Endothelial cell (in vitro differentiated cells): ENCODE measurements at regions not wholly inside any gene's neighbourhood (a gene's known extent, or its start where the extent isn't known, plus 50 kb on each side); places are given as distances from the start of the nearest gene placed in this dataset.

ENCODE experiments used
- DNase-seq: peaks from one replicate; pipeline ENCODE4 v3.0.0; 2021; ENCODE audit warnings: low spot score
- H3K27ac Mint-ChIP-seq: one replicate; pipeline ENCODE4 v1.8.0; 2021; ENCODE audit warnings: mixed read lengths, inconsistent platforms; ENCODE audit not compliant: unreplicated experiment
- H3K27me3 Mint-ChIP-seq: one replicate; pipeline ENCODE4 v1.8.0; 2021; ENCODE audit warnings: mild to moderate bottlenecking, moderate library complexity, mixed read lengths, inconsistent platforms; ENCODE audit not compliant: unreplicated experiment
- H3K36me3 Mint-ChIP-seq: one replicate; pipeline ENCODE4 v1.8.0; 2021; ENCODE audit warnings: mild to moderate bottlenecking, low read depth, mixed read lengths, inconsistent platforms; ENCODE audit not compliant: unreplicated experiment
- H3K4me1 Mint-ChIP-seq: one replicate; pipeline ENCODE4 v1.8.0; 2021; ENCODE audit warnings: mild to moderate bottlenecking, mixed read lengths, inconsistent platforms; ENCODE audit not compliant: unreplicated experiment
- H3K4me3 Mint-ChIP-seq: one replicate; pipeline ENCODE4 v1.8.0; 2021; ENCODE audit warnings: mild to moderate bottlenecking, mixed read lengths, inconsistent platforms; ENCODE audit not compliant: unreplicated experiment
- H3K9me3 Mint-ChIP-seq: one replicate; pipeline ENCODE4 v1.8.0; 2021; ENCODE audit warnings: mixed read lengths, inconsistent platforms; ENCODE audit not compliant: unreplicated experiment
- TF ChIP-seq, protein P1 (sequence below): fragments of 200-600 bp; sonication (generic); IDR thresholded peaks from one replicate; pipeline ENCODE4 v1.5.0; 2021; ENCODE audit warnings: antibody characterized with exemption; ENCODE audit not compliant: unreplicated experiment

DNA sequence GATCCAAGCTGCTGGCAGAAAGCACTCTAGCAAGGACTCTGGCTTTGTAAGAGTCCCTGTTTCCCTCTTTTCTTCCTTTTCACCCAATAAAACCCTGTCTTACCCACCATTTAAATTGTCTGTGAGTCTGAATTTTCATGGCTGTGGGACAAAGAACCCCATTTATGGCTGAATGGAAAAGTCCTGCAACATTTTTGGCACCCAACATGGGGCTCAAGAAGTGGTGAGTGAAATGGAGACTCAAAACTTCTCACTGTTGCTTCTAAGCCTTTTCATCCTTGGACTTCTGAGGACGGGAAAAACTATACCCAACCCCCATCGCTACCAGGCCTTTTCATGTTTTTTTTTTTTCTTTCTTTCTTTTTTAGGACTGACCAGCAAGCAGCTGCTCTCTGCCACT lies 329.5 kb upstream of the CWC22 start:
- no peak overlapping the region for H3K4me3 Mint-ChIP-seq
- TF ChIP-seq, protein P1, sequence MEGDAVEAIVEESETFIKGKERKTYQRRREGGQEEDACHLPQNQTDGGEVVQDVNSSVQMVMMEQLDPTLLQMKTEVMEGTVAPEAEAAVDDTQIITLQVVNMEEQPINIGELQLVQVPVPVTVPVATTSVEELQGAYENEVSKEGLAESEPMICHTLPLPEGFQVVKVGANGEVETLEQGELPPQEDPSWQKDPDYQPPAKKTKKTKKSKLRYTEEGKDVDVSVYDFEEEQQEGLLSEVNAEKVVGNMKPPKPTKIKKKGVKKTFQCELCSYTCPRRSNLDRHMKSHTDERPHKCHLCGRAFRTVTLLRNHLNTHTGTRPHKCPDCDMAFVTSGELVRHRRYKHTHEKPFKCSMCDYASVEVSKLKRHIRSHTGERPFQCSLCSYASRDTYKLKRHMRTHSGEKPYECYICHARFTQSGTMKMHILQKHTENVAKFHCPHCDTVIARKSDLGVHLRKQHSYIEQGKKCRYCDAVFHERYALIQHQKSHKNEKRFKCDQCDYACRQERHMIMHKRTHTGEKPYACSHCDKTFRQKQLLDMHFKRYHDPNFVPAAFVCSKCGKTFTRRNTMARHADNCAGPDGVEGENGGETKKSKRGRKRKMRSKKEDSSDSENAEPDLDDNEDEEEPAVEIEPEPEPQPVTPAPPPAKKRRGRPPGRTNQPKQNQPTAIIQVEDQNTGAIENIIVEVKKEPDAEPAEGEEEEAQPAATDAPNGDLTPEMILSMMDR = no peak
- H3K4me1 Mint-ChIP-seq = no peaks in the 10 kb centered on the region
- DNase-seq = no peak
- no peaks in the 10 kb centered on the region for H3K36me3 Mint-ChIP-seq
- peaks cover 12% of the 10 kb centered on the region for H3K9me3 Mint-ChIP-seq
- no peaks in the 10 kb centered on the region for H3K27me3 Mint-ChIP-seq
- H3K27ac Mint-ChIP-seq = no peak overlapping the region

DNA sequence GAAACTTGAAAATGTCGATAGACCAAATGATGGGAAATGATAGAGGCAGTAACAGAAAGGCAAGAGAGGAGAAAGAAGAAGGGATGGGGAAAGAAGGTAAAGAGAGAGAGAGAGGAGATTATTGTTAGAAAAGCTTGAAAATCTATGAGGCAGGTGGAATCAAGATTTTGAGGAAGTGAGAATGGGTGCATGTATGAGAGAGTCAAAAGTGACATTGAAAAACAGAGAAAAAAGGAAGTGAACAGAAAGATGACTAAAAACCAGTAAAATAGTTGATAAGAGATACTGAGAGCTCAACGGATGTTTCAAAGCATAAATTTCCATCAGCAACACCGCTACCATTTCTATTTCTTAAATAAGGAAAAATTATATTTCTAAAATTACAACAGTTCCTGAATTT lies 327.4 kb upstream of the CWC22 start:
- DNase-seq = no peak
- no peak overlapping the region for H3K27ac Mint-ChIP-seq
- H3K4me1 Mint-ChIP-seq = no peaks in the 10 kb centered on the region
- no peaks in the 10 kb centered on the region for H3K36me3 Mint-ChIP-seq
- H3K4me3 Mint-ChIP-seq = no peak overlapping the region
- H3K9me3 Mint-ChIP-seq = peaks cover 8% of the 10 kb centered on the region
- TF ChIP-seq, protein P1 = no peak
- no peaks in the 10 kb centered on the region for H3K27me3 Mint-ChIP-seq

DNA sequence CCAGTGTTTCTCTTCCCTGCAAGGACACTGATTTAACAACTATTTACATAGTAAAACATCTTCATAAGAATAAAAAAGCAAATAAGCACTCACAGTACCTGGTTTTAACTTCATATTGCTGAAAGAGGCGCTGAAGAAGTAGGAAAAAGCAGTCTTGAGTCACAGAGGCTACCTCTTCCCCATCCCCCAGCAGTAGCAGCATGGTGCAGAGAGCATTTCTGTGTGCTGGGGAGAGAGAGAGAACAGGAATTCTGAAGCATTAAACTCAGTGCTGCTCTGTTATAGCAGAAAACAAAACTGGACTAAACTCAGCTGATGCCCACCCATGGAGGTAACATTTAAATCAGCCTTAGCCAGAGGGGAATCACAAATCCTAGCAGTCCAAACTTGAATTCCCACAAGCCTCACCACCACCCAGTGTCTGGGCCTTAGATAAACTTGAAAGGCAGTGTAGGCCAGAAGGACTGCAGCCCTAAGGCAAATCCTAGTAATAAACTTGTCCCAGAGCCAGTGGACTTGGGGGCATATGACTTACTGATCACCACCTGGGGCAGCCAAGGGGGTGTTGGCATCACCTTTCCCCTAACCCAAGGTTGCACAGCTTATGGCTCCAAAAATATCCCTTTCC lies 321.8 kb upstream of the CWC22 start:
- no peak for DNase-seq
- Mint-ChIP-seq H3K27ac (no peak overlapping the region), H3K36me3 (no peaks in the 10 kb centered on the region), H3K4me1 (no peaks in the 10 kb centered on the region), H3K4me3 (no peak overlapping the region), H3K9me3 (no peaks in the 10 kb centered on the region), H3K27me3 (no peaks in the 10 kb centered on the region)
- TF ChIP-seq, protein P1 = no peak

DNA sequence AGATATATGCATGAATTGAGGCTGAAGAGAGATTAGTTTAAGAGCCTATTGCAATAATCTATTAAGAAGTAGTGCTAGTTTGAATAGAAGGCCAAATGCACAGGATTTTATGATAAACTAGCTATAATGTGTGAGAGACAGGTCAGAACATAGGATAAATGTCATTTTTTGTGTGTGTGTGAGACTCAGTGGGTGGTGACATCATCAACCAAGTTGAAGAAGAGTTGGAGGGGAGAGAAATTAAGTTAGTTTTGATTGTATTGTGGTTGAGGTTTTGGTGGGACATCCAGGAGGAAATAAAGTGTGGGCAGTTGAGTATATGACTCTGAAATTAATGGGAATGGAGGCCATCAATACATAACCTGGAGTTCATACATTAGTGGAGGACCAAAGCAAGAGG lies 320.1 kb upstream of the CWC22 start:
- Mint-ChIP-seq H3K4me3 (no peak overlapping the region), H3K27ac (no peak overlapping the region), H3K36me3 (no peaks in the 10 kb centered on the region), H3K9me3 (no peaks in the 10 kb centered on the region), H3K27me3 (no peaks in the 10 kb centered on the region), H3K4me1 (no peaks in the 10 kb centered on the region)
- TF ChIP-seq, protein P1 = no peak
- DNase-seq = no peak

DNA sequence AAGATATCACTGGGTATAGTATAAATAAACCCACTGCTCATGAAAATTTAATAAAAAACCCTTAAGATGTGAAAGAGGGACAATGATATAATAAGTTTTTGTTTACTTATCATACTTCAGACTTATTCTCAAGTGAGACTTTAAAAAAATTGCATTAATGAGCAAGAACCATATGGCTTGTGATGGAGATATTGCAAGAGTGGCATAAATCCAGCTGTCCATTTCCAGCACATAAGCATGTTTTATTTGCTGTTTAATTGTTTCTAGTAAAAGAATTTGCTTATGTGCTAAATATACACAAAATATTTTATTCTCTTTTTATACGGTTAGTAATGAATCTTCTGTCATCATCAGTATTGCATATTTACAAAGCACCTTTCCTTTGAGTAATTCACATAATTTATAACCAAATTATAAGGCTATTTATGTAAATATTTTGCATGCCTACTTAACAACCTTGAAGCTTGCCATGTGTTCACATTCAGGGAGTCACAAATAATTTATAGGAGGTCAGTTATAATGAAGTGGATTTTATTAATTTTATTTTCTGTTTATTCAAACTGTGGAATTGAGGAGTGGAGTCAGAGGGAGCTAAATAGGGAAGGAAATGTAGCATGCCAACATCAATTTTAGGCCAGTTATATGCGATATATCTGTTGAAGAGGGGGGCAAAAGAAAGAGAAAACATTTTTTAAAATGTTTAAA lies 318.5 kb upstream of the CWC22 start:
- no peak overlapping the region for H3K4me3 Mint-ChIP-seq
- TF ChIP-seq, protein P1 = no peak
- no peaks in the 10 kb centered on the region for H3K27me3 Mint-ChIP-seq
- DNase-seq = no peak
- H3K27ac Mint-ChIP-seq = no peak overlapping the region
- no peaks in the 10 kb centered on the region for H3K36me3 Mint-ChIP-seq
- H3K4me1 Mint-ChIP-seq = no peaks in the 10 kb centered on the region
- H3K9me3 Mint-ChIP-seq = no peaks in the 10 kb centered on the region
